OCI-LY1 (cell line): ENCODE measurements at regions not wholly inside any gene's neighbourhood (a gene's known extent, or its start where the extent isn't known, plus 50 kb on each side); places are given as distances from the start of the nearest gene placed in this dataset.

Experiments
- H2AFZ ChIP-seq: fragments of 200-600 bp; sonication (generic), shearing (Covaris generic); 2 replicates; pipeline ENCODE4 v1.6.0; 2014; ENCODE audit warnings: antibody characterized with exemption, mild to moderate bottlenecking, low read length
- H3F3A ChIP-seq: fragments of 200-600 bp; sonication (generic), shearing (Covaris generic); 2 replicates; pipeline ENCODE4 v1.6.0; 2014; ENCODE audit warnings: mild to moderate bottlenecking, antibody characterized with exemption, low read length, moderate library complexity; ENCODE audit not compliant: insufficient read depth
- H3K27ac ChIP-seq: fragments of 200-600 bp; sonication (generic); 2 replicates; pipeline ENCODE4 v1.5.1; 2014; ENCODE audit warnings: low read length, mixed run types, mild to moderate bottlenecking, low read depth; ENCODE audit not compliant: poor library complexity, severe bottlenecking
- H3K27me3 ChIP-seq: fragments of 200-600 bp; sonication (generic); 2 replicates; pipeline ENCODE4 v1.6.0; 2014; ENCODE audit warnings: antibody characterized with exemption, mild to moderate bottlenecking, low read length, moderate library complexity; ENCODE audit not compliant: insufficient read depth
- H3K36me3 ChIP-seq: fragments of 200-600 bp; sonication (generic); 2 replicates; pipeline ENCODE4 v1.6.1; 2014; ENCODE audit warnings: mild to moderate bottlenecking, antibody characterized with exemption, low read length, moderate library complexity, mixed read lengths; ENCODE audit not compliant: insufficient read depth
- H3K4me1 ChIP-seq: fragments of 200-600 bp; sonication (generic); 2 replicates; pipeline ENCODE4 v1.5.1; 2014; ENCODE audit warnings: mild to moderate bottlenecking, low read length, moderate library complexity; ENCODE audit not compliant: insufficient read depth, severe bottlenecking
- H3K4me2 ChIP-seq: fragments of 200-600 bp; sonication (generic), shearing (Covaris generic); 2 replicates; pipeline ENCODE4 v1.6.1; 2014; ENCODE audit warnings: low read length
- H3K4me3 ChIP-seq: fragments of 200-600 bp; sonication (generic); 2 replicates; pipeline ENCODE4 v1.5.1; 2014; ENCODE audit warnings: low read length, low read depth, mild to moderate bottlenecking, mixed read lengths; ENCODE audit not compliant: poor library complexity, severe bottlenecking
- H3K79me2 ChIP-seq: fragments of 200-600 bp; shearing (Covaris generic); 2 replicates; pipeline ENCODE4 v1.6.1; 2016; ENCODE audit warnings: mixed run types, low read length, mixed read lengths; ENCODE audit not compliant: insufficient read depth
- H3K9ac ChIP-seq: fragments of 200-600 bp; sonication (generic), shearing (Covaris generic); 2 replicates; pipeline ENCODE4 v1.6.1; 2014; ENCODE audit warnings: mild to moderate bottlenecking, low read length, mixed read lengths
- H3K9me2 ChIP-seq: fragments of 200-600 bp; sonication (generic), shearing (Covaris generic); 2 replicates; pipeline ENCODE4 v1.6.1; 2014; ENCODE audit warnings: low read depth, mild to moderate bottlenecking, low read length, mixed read lengths
- H3K9me3 ChIP-seq: fragments of 200-600 bp; shearing (Covaris generic); 2 replicates; pipeline ENCODE4 v1.6.1; 2014; ENCODE audit warnings: low read length, mixed read lengths
- H4K20me1 ChIP-seq: fragments of 200-600 bp; sonication (generic), shearing (Covaris generic); 2 replicates; pipeline ENCODE4 v1.6.0; 2016; ENCODE audit warnings: mild to moderate bottlenecking, low read length; ENCODE audit not compliant: insufficient read depth
- EZH2 ChIP-seq: fragments of 200-600 bp; sonication (generic), shearing (Covaris generic); IDR thresholded peaks from 2 replicates; pipeline ENCODE4 v1.8.0; 2017; ENCODE audit warnings: borderline replicate concordance, mixed run types, mild to moderate bottlenecking, antibody characterized with exemption, low read length, moderate library complexity, mixed read lengths
- TF ChIP-seq, protein P1 (sequence below): fragments of 200-600 bp; sonication (generic), shearing (Covaris generic); IDR thresholded peaks from 2 replicates; pipeline ENCODE4 v1.5.1; 2017; ENCODE audit warnings: mild to moderate bottlenecking, antibody characterized with exemption, low read length, moderate library complexity, mixed read lengths

DNA sequence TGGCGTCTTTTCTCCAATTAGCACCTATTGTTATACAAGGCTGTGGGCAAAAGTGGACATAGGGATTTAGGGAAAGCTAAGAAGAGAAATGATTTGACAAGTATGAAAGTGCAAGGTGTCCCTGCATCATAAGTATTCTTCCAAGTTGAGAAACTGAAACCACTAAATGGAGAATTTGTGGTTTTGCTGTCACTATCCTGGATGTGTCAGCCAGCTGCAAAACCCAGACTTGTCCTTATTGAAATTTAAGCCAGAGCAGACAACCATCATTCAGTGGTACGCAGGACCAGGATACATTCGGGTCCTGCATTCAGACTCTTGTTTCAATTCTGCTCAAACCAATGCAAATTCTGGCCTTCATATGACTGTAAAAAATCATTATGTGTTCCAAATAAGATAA, 384.8 kb upstream of the TGFBR2 start:
- Histone ChIP-seq H3K4me3 (no peak overlapping the region), H3K79me2 (no peaks in the 10 kb centered on the region), H3F3A (no peaks in the 10 kb centered on the region), H3K9me3 (no peaks in the 10 kb centered on the region), H3K36me3 (no peaks in the 10 kb centered on the region), H2AFZ (no peak overlapping the region), H3K4me1 (no peaks in the 10 kb centered on the region), H4K20me1 (no peaks in the 10 kb centered on the region), H3K9ac (no peak overlapping the region), H3K27me3 (peaks cover 5% of the 10 kb centered on the region; the same call in 1 of the 2 replicates), H3K27ac (no peak overlapping the region), H3K9me2 (no peaks in the 10 kb centered on the region), H3K4me2 (no peak overlapping the region)
- TF ChIP-seq EZH2 = no peak
- TF ChIP-seq, protein P1, sequence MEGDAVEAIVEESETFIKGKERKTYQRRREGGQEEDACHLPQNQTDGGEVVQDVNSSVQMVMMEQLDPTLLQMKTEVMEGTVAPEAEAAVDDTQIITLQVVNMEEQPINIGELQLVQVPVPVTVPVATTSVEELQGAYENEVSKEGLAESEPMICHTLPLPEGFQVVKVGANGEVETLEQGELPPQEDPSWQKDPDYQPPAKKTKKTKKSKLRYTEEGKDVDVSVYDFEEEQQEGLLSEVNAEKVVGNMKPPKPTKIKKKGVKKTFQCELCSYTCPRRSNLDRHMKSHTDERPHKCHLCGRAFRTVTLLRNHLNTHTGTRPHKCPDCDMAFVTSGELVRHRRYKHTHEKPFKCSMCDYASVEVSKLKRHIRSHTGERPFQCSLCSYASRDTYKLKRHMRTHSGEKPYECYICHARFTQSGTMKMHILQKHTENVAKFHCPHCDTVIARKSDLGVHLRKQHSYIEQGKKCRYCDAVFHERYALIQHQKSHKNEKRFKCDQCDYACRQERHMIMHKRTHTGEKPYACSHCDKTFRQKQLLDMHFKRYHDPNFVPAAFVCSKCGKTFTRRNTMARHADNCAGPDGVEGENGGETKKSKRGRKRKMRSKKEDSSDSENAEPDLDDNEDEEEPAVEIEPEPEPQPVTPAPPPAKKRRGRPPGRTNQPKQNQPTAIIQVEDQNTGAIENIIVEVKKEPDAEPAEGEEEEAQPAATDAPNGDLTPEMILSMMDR = no peak

DNA sequence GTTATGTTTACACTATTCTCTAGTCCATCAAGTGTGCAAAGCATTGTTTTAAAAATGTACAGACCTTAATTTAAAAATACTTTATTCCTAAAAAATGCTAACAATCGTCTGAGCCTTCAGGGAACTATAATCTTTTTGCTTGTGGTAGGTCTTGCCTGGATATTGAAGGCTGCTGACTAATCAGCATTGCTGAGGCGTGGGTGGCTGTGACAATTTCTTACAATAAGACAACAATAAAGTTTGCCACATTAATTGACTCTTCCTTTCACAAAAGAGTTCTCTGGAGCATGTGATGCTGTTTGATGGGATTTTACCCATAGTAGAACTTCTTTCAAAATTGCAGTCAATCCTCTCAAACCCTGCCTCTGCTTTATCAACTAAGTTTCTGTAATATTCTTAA, 384.0 kb upstream of the TGFBR2 start:
- TF ChIP-seq EZH2 = no peak
- TF ChIP-seq, protein P1 = no peak
- Histone ChIP-seq H3K9ac (no peak overlapping the region), H3K36me3 (no peaks in the 10 kb centered on the region), H3K4me1 (no peaks in the 10 kb centered on the region), H3K27me3 (peaks cover 5% of the 10 kb centered on the region; the same call in 1 of the 2 replicates), H3K79me2 (no peaks in the 10 kb centered on the region), H3K9me3 (no peaks in the 10 kb centered on the region), H3K9me2 (no peaks in the 10 kb centered on the region), H3K4me3 (no peak overlapping the region), H3K4me2 (no peak overlapping the region), H3K27ac (no peak overlapping the region), H4K20me1 (no peaks in the 10 kb centered on the region), H2AFZ (no peak overlapping the region), H3F3A (no peaks in the 10 kb centered on the region)

DNA sequence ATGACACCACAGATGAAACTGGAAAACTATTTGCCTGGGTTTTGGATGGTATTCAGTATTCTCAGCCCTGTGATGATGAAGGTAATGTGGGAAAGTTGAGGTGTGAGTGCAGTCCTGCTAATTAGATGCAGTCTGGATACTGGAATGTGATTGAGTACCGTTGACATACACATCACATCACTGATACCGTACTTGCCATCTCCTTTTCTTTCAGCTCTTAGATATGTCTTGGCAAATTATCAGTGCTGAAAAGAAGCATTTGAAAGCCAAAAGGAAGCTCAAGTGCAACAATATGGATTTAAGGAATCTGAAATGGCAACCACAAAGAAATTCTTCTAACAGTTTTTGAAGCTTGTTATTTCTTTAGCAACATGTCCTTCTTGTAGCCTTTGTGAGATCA, 381.4 kb upstream of the TGFBR2 start:
- H3K4me2 ChIP-seq = no peak overlapping the region
- H4K20me1 ChIP-seq = no peaks in the 10 kb centered on the region
- no peaks in the 10 kb centered on the region for H3K9me3 ChIP-seq
- no peaks in the 10 kb centered on the region for H3F3A ChIP-seq
- no peak overlapping the region for H3K4me3 ChIP-seq
- H3K36me3 ChIP-seq = no peaks in the 10 kb centered on the region
- H3K9ac ChIP-seq = no peak overlapping the region
- TF ChIP-seq, protein P1 = no peak
- no peak for TF ChIP-seq EZH2
- H3K27ac ChIP-seq = no peak overlapping the region
- no peak overlapping the region for H2AFZ ChIP-seq
- H3K79me2 ChIP-seq = no peaks in the 10 kb centered on the region
- H3K9me2 ChIP-seq = no peaks in the 10 kb centered on the region
- H3K4me1 ChIP-seq = no peaks in the 10 kb centered on the region
- H3K27me3 ChIP-seq = peaks cover 5% of the 10 kb centered on the region; the same call in 1 of the 2 replicates
